HL-60 (cell line): ENCODE measurements at regions not wholly inside any gene's neighbourhood (a gene's known extent, or its start where the extent isn't known, plus 50 kb on each side); places are given as distances from the start of the nearest gene placed in this dataset.

Experiments
- DNase-seq, 2 experiments: peaks; one replicate each; pipeline ENCODE4 v3.0.0-alpha.2; 2010 to 2020; ENCODE audit warnings: low read depth in 1 of 2, low spot score in 1 of 2
- H3K27ac ChIP-seq: fragments of 250-450 bp; sonication (Bioruptor Pico); replicated peaks from 2 replicates; pipeline ENCODE4 v1.5.1; 2020; ENCODE audit warnings: mild to moderate bottlenecking, moderate library complexity
- H3K27me3 ChIP-seq: fragments of 250-450 bp; sonication (Bioruptor Pico); 2 replicates; pipeline ENCODE4 v1.5.1; 2021; ENCODE audit warnings: mild to moderate bottlenecking, moderate library complexity; ENCODE audit not compliant: insufficient read depth, poor library complexity, severe bottlenecking
- H3K4me3 ChIP-seq: replicated peaks from 2 replicates; pipeline ENCODE4 v1.5.1; 2011; ENCODE audit warnings: mild to moderate bottlenecking, control low read depth, low read length; ENCODE audit not compliant: insufficient read depth
- CTCF ChIP-seq: IDR thresholded peaks from one replicate; pipeline ENCODE4 v1.5.1; 2011; ENCODE audit warnings: low read length, control low read depth, inconsistent platforms; ENCODE audit not compliant: insufficient read depth
- GABPA ChIP-seq: IDR thresholded peaks from 2 replicates; pipeline ENCODE4 v1.6.1; 2012; ENCODE audit warnings: low read depth
- POLR2AphosphoS5 ChIP-seq: IDR thresholded peaks from 2 replicates; pipeline ENCODE4 v1.6.1; 2012; ENCODE audit warnings: low read depth
- REST ChIP-seq: IDR thresholded peaks from 2 replicates; pipeline ENCODE4 v1.6.1; 2012; ENCODE audit warnings: low read depth; ENCODE audit not compliant: insufficient replicate concordance
- SPI1 ChIP-seq: IDR thresholded peaks from 2 replicates; pipeline ENCODE4 v1.6.1; 2012; ENCODE audit warnings: low read depth, mild to moderate bottlenecking, borderline replicate concordance

GRCh38 chr4:58209551-58209950 is 1099.4 kb upstream of the IGFBP7 start:
- Histone ChIP-seq H3K27ac (no peak overlapping the region), H3K27me3 (no peaks in the 10 kb centered on the region), H3K4me3 (no peak overlapping the region)
- no peak for DNase-seq
- TF ChIP-seq POLR2AphosphoS5 (no peak), CTCF (no peak), SPI1 (no peak), GABPA (no peak), REST (no peak)

GRCh38 chr4:58209001-58209400 is 1098.8 kb upstream of the IGFBP7 start:
- Histone ChIP-seq H3K4me3 (no peak overlapping the region), H3K27me3 (no peaks in the 10 kb centered on the region)
- no peak for DNase-seq

More at GRCh38 chr4:58209001-58209400, 1098.8 kb upstream of the IGFBP7 start:
- H3K27ac ChIP-seq = no peak overlapping the region
- TF ChIP-seq SPI1 (no peak), REST (no peak), CTCF (no peak), POLR2AphosphoS5 (no peak), GABPA (no peak)
